ENCODE measurements at regions not wholly inside any gene's neighbourhood (a gene's known extent, or its start where the extent isn't known, plus 50 kb on each side); places are given as distances from the start of the nearest gene placed in this dataset.

DNA sequence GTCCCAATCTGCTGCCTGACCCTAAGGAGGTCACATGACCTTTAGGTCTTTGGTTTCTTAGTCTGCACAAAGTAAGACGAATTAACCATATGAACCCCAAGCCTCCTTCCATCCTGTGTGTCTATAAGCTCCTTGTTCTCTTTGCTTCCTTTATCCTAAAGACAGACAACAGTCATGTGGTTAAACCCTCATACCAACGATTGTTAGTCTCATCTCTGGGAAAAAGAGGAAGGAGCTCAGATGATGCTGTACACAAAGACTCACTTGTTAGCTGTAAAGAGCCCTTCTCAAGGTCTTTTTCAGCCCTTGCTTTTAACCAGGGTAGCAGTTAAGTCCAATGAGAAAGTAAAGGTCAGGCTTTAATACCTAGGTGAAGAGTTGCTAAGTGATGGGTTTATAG, 443.7 kb downstream of the TNS1 start:
- H3K4me1 ChIP-seq (ENCODE audit: control insufficient read depth, extremely low read depth, insufficient read depth, low read length): no peaks in the 10 kb centered on the region
- H3K9ac ChIP-seq (ENCODE audit: control insufficient read depth, extremely low read depth, insufficient read depth, low read length): no peak overlapping the region
- no peak overlapping the region for H3K4me2 ChIP-seq (ENCODE audit: control insufficient read depth, extremely low read depth, insufficient read depth, low read depth, low read length)
- no peak for FAIRE-seq
- H3K27ac ChIP-seq (ENCODE audit: control insufficient read depth, insufficient read depth, low read length): no peak overlapping the region
- H3K36me3 ChIP-seq (ENCODE audit: control insufficient read depth in 2 of 2, extremely low read depth in 1 of 2, insufficient read depth in 2 of 2, low read length in 2 of 2): no peaks in the 10 kb centered on the region
- DNase-seq (ENCODE audit: low read depth, low spot score): no peak
- H3K4me3 ChIP-seq (ENCODE audit: control insufficient read depth in 2 of 3, extremely low read depth in 1 of 3, insufficient read depth in 2 of 3, low read depth in 1 of 3, low read length in 3 of 3): no peak overlapping the region
- no peaks in the 10 kb centered on the region for H3K9me3 ChIP-seq (ENCODE audit: control insufficient read depth, low read depth, low read length)
- TF ChIP-seq CTCF (optimal IDR thresholded peaks at IDR 0.05 in 1 of 3, IDR thresholded peaks at IDR 0.05 in 1 of 3, conservative IDR thresholded peaks at IDR 0.05 in 1 of 3; ENCODE audit: extremely low read depth in 1 of 3, insufficient read depth in 2 of 3, low read length in 3 of 3): no peak
- TF ChIP-seq EZH2 (IDR thresholded peaks at IDR 0.05; ENCODE audit: low read length): no peak
- peaks cover 13% of the 10 kb centered on the region for H3K27me3 ChIP-seq (ENCODE audit: control insufficient read depth, extremely low read depth, insufficient read depth, low read length)
- dilution Hi-C loops (cut with MboI; ENCODE audit: extremely low pct_ligation_motif_present, low sequenced_read_pairs): no loop called here
- H3K79me2 ChIP-seq (ENCODE audit: control insufficient read depth, insufficient read depth, low read length): no peaks in the 10 kb centered on the region
- no peaks in the 10 kb centered on the region for H4K20me1 ChIP-seq (ENCODE audit: control insufficient read depth, extremely low read depth, insufficient read depth, low read length)
- H2AFZ ChIP-seq (ENCODE audit: control insufficient read depth, low read length): no peak overlapping the region
- H3K9me1 ChIP-seq (ENCODE audit: control insufficient read depth, extremely low read depth, insufficient read depth, low read length): no peaks in the 10 kb centered on the region

DNA sequence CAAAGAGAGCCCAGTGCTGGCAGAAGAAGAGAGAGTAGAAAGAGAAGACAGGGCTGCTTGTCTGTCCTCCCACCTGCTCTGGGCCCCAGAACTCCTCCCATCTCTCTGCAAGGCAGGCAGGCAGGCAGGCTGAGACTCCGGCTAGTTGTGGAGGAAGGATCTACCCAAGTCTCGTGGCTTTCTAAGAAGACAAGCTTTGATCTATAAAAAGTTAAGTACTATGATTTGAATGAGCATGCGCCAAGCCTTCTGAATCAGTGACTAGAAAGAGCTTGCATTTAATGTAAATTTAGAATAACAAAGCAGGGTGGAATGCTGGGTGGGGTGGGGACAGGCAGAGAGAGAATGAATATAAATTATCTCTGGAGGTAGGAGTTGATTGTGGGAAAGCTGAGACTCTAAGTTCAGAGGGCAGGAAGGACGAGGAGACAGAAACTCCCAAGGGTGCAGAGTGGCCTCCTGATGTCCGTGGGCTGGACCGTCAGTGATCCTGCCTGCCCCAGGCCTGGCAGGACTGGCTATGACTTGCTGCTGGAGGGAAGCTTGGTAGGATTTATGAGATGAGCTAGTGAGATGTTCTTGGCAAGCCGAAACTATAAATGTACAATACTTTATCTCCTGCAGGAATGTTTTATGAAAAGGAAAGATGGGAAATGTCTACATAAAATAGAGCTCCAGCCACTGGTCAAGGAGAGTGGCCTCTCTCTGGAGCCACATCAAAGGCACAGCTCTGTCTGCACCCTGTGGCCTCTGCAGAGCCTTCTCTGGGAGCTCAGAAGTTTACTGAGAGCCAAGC, 447.5 kb downstream of the TNS1 start:
- H2AFZ ChIP-seq (ENCODE audit: control insufficient read depth, low read length): no peak overlapping the region
- no peak overlapping the region for H3K27ac ChIP-seq (ENCODE audit: control insufficient read depth, insufficient read depth, low read length)

More for the DNA sequence above, 447.5 kb downstream of the TNS1 start:
- H3K4me3 ChIP-seq (ENCODE audit: control insufficient read depth in 2 of 3, extremely low read depth in 1 of 3, insufficient read depth in 2 of 3, low read depth in 1 of 3, low read length in 3 of 3): no peak overlapping the region
- FAIRE-seq (no peak), DNase-seq (ENCODE audit: low read depth, low spot score) (no peak)
- TF ChIP-seq EZH2 (IDR thresholded peaks at IDR 0.05; ENCODE audit: low read length) (no peak), CTCF (optimal IDR thresholded peaks at IDR 0.05 in 1 of 3, IDR thresholded peaks at IDR 0.05 in 1 of 3, conservative IDR thresholded peaks at IDR 0.05 in 1 of 3; ENCODE audit: extremely low read depth in 1 of 3, insufficient read depth in 2 of 3, low read length in 3 of 3) (no peak)
- no peaks in the 10 kb centered on the region for H3K36me3 ChIP-seq (ENCODE audit: control insufficient read depth in 2 of 2, extremely low read depth in 1 of 2, insufficient read depth in 2 of 2, low read length in 2 of 2)
- H3K9me1 ChIP-seq (ENCODE audit: control insufficient read depth, extremely low read depth, insufficient read depth, low read length): no peaks in the 10 kb centered on the region
- peaks cover 5% of the 10 kb centered on the region for H3K27me3 ChIP-seq (ENCODE audit: control insufficient read depth, extremely low read depth, insufficient read depth, low read length)
- H3K4me2 ChIP-seq (ENCODE audit: control insufficient read depth, extremely low read depth, insufficient read depth, low read depth, low read length): no peak overlapping the region
- no peaks in the 10 kb centered on the region for H4K20me1 ChIP-seq (ENCODE audit: control insufficient read depth, extremely low read depth, insufficient read depth, low read length)
- H3K79me2 ChIP-seq (ENCODE audit: control insufficient read depth, insufficient read depth, low read length): no peaks in the 10 kb centered on the region
- H3K4me1 ChIP-seq (ENCODE audit: control insufficient read depth, extremely low read depth, insufficient read depth, low read length): no peaks in the 10 kb centered on the region
- dilution Hi-C loops (cut with MboI; ENCODE audit: extremely low pct_ligation_motif_present, low sequenced_read_pairs): no loop called here
- H3K9me3 ChIP-seq (ENCODE audit: control insufficient read depth, low read depth, low read length): no peaks in the 10 kb centered on the region
- H3K9ac ChIP-seq (ENCODE audit: control insufficient read depth, extremely low read depth, insufficient read depth, low read length): no peak overlapping the region

Measured in keratinocyte (primary cell).